ENCODE measurements at regions not wholly inside any gene's neighbourhood (a gene's known extent, or its start where the extent isn't known, plus 50 kb on each side); places are given as distances from the start of the nearest gene placed in this dataset.
"Not testable (repeated sequence)": the region's sequence is repeated elsewhere in the genome, so short reads cannot be mapped to it uniquely, and the experiment has no call there.

DNA sequence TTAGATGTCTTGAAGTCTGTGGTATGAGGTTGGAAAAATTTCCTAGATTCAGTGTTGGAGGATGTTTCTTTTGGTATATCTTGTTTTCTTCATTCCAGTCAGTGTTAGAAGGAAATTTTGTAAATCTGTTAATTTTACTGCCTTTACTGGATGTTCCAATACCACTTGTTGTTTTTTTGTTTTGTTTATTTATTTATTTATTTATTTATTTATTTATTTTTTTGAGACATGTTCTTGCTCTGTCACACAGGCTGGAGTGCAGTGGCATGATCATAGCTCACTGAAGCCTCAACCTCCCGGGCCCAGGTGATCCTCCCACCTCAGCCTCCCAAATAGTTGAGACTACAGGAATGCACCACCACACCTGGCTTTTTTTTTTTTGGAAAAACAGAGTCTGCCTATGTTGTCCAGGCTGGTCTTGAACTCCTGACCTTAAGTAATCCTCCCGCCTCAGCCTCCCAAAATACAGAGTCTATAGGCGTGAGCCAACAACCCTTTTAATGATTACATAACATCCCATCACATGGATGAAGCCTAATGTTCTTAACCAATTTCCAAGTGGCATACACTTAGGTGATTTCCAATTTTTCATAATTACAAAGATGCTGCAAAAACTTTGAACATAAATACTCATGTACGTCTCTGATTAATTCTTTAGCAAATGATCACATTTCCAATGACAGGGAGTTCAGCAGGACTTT, 52.8 kb upstream of the WAC start:
- dilution Hi-C loops (cut with MboI; ENCODE audit: extremely low pct_ligation_motif_present, low sequenced_read_pairs) = no loop called here

DNA sequence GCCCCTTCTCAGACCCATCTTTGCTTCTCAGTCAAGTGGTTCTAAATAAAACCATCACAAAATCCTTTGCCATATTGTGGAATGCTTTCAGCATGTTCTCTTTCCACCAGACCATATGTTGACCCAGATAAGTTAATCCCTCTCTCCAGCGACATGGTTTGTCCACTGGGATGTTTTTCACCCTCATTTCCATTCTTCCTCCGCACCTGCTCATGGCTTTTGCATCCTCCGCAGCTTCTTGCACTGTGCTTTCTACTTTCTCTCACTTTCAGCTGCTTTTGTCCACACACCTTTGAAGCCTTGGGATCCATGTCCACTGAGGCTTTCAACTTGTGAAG, 52.3 kb upstream of the WAC start:
- DNase-seq (ENCODE audit: low read depth, low spot score) = no peak
- H3K27me3 ChIP-seq (ENCODE audit: control insufficient read depth, extremely low read depth, insufficient read depth, low read length) = no peaks in the 10 kb centered on the region
- H3K79me2 ChIP-seq (ENCODE audit: control insufficient read depth, insufficient read depth, low read length) = no peaks in the 10 kb centered on the region
- H2AFZ ChIP-seq (ENCODE audit: control insufficient read depth, low read length) = no peak overlapping the region
- TF ChIP-seq EZH2 (IDR thresholded peaks at IDR 0.05; ENCODE audit: low read length) = no peak
- TF ChIP-seq, protein P1, sequence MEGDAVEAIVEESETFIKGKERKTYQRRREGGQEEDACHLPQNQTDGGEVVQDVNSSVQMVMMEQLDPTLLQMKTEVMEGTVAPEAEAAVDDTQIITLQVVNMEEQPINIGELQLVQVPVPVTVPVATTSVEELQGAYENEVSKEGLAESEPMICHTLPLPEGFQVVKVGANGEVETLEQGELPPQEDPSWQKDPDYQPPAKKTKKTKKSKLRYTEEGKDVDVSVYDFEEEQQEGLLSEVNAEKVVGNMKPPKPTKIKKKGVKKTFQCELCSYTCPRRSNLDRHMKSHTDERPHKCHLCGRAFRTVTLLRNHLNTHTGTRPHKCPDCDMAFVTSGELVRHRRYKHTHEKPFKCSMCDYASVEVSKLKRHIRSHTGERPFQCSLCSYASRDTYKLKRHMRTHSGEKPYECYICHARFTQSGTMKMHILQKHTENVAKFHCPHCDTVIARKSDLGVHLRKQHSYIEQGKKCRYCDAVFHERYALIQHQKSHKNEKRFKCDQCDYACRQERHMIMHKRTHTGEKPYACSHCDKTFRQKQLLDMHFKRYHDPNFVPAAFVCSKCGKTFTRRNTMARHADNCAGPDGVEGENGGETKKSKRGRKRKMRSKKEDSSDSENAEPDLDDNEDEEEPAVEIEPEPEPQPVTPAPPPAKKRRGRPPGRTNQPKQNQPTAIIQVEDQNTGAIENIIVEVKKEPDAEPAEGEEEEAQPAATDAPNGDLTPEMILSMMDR (optimal IDR thresholded peaks at IDR 0.05 in 1 of 3, IDR thresholded peaks at IDR 0.05 in 1 of 3, conservative IDR thresholded peaks at IDR 0.05 in 1 of 3; ENCODE audit: extremely low read depth in 1 of 3, insufficient read depth in 2 of 3, low read length in 3 of 3) = no peak
- H3K4me3 ChIP-seq (ENCODE audit: control insufficient read depth in 2 of 3, extremely low read depth in 1 of 3, insufficient read depth in 2 of 3, low read depth in 1 of 3, low read length in 3 of 3) = no peak overlapping the region
- no peak for FAIRE-seq
- no peak overlapping the region for H3K27ac ChIP-seq (ENCODE audit: control insufficient read depth, insufficient read depth, low read length)
- no peak overlapping the region for H3K9ac ChIP-seq (ENCODE audit: control insufficient read depth, extremely low read depth, insufficient read depth, low read length)
- no peaks in the 10 kb centered on the region for H3K9me1 ChIP-seq (ENCODE audit: control insufficient read depth, extremely low read depth, insufficient read depth, low read length)
- no peaks in the 10 kb centered on the region for H4K20me1 ChIP-seq (ENCODE audit: control insufficient read depth, extremely low read depth, insufficient read depth, low read length)
- no peaks in the 10 kb centered on the region for H3K9me3 ChIP-seq (ENCODE audit: control insufficient read depth, low read depth, low read length)
- H3K36me3 ChIP-seq (ENCODE audit: control insufficient read depth in 2 of 2, extremely low read depth in 1 of 2, insufficient read depth in 2 of 2, low read length in 2 of 2) = no peaks in the 10 kb centered on the region
- no peaks in the 10 kb centered on the region for H3K4me1 ChIP-seq (ENCODE audit: control insufficient read depth, extremely low read depth, insufficient read depth, low read length)
- dilution Hi-C loops (cut with MboI; ENCODE audit: extremely low pct_ligation_motif_present, low sequenced_read_pairs) = no loop called here
- H3K4me2 ChIP-seq (ENCODE audit: control insufficient read depth, extremely low read depth, insufficient read depth, low read depth, low read length) = no peak overlapping the region

More for the DNA sequence above, 52.8 kb upstream of the WAC start:
- Histone ChIP-seq H3K9ac (ENCODE audit: control insufficient read depth, extremely low read depth, insufficient read depth, low read length) (no peak overlapping the region), H3K4me1 (ENCODE audit: control insufficient read depth, extremely low read depth, insufficient read depth, low read length) (no peaks in the 10 kb centered on the region), H3K27ac (ENCODE audit: control insufficient read depth, insufficient read depth, low read length) (no peak overlapping the region), H3K9me3 (ENCODE audit: control insufficient read depth, low read depth, low read length) (no peaks in the 10 kb centered on the region), H3K79me2 (ENCODE audit: control insufficient read depth, insufficient read depth, low read length) (no peaks in the 10 kb centered on the region), H2AFZ (ENCODE audit: control insufficient read depth, low read length) (no peak overlapping the region), H3K27me3 (ENCODE audit: control insufficient read depth, extremely low read depth, insufficient read depth, low read length) (no peaks in the 10 kb centered on the region), H3K36me3 (ENCODE audit: control insufficient read depth in 2 of 2, extremely low read depth in 1 of 2, insufficient read depth in 2 of 2, low read length in 2 of 2) (no peaks in the 10 kb centered on the region), H4K20me1 (ENCODE audit: control insufficient read depth, extremely low read depth, insufficient read depth, low read length) (no peaks in the 10 kb centered on the region), H3K9me1 (ENCODE audit: control insufficient read depth, extremely low read depth, insufficient read depth, low read length) (no peaks in the 10 kb centered on the region), H3K4me3 (ENCODE audit: control insufficient read depth in 2 of 3, extremely low read depth in 1 of 3, insufficient read depth in 2 of 3, low read depth in 1 of 3, low read length in 3 of 3) (no peak overlapping the region), H3K4me2 (ENCODE audit: control insufficient read depth, extremely low read depth, insufficient read depth, low read depth, low read length) (no peak overlapping the region)
- DNase-seq (ENCODE audit: low read depth, low spot score) (no peak), FAIRE-seq (no peak)
- TF ChIP-seq, protein P1 (optimal IDR thresholded peaks at IDR 0.05 in 1 of 3, IDR thresholded peaks at IDR 0.05 in 1 of 3, conservative IDR thresholded peaks at IDR 0.05 in 1 of 3; ENCODE audit: extremely low read depth in 1 of 3, insufficient read depth in 2 of 3, low read length in 3 of 3) = no peak
- no peak for TF ChIP-seq EZH2 (IDR thresholded peaks at IDR 0.05; ENCODE audit: low read length)

DNA sequence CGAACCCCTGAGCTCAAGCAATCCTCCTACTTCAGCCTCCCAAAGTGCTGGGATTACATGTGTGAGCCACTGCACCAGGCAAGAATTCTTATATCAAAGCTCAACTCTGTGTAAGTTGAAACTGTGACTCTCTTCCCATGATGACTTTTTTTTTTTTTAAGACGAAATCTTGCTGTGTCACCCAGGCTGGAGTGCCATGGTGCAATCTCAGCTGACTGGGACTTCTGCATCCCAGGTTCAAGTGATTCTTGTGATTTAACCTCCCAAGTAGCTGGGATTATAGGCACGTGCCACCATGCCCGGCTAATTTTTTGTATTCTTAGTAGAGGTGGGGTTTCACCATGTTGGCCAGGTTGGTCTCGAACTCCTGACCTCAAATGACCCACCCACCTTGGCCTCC, 51.6 kb upstream of the WAC start:
- DNase-seq (ENCODE audit: low read depth, low spot score); FAIRE-seq; H3K9ac ChIP-seq (ENCODE audit: control insufficient read depth, extremely low read depth, insufficient read depth, low read length); H3K9me3 ChIP-seq (ENCODE audit: control insufficient read depth, low read depth, low read length); H3K27me3 ChIP-seq (ENCODE audit: control insufficient read depth, extremely low read depth, insufficient read depth, low read length); dilution Hi-C loops (cut with MboI; ENCODE audit: extremely low pct_ligation_motif_present, low sequenced_read_pairs); H3K4me3 ChIP-seq (ENCODE audit: control insufficient read depth in 2 of 3, extremely low read depth in 1 of 3, insufficient read depth in 2 of 3, low read depth in 1 of 3, low read length in 3 of 3); H2AFZ ChIP-seq (ENCODE audit: control insufficient read depth, low read length); H3K27ac ChIP-seq (ENCODE audit: control insufficient read depth, insufficient read depth, low read length); H3K79me2 ChIP-seq (ENCODE audit: control insufficient read depth, insufficient read depth, low read length); H3K9me1 ChIP-seq (ENCODE audit: control insufficient read depth, extremely low read depth, insufficient read depth, low read length); H4K20me1 ChIP-seq (ENCODE audit: control insufficient read depth, extremely low read depth, insufficient read depth, low read length); H3K4me1 ChIP-seq (ENCODE audit: control insufficient read depth, extremely low read depth, insufficient read depth, low read length); H3K4me2 ChIP-seq (ENCODE audit: control insufficient read depth, extremely low read depth, insufficient read depth, low read depth, low read length); H3K36me3 ChIP-seq (ENCODE audit: control insufficient read depth in 2 of 2, extremely low read depth in 1 of 2, insufficient read depth in 2 of 2, low read length in 2 of 2): not testable (repeated sequence)

Measured in keratinocyte (primary cell).